Testis (tissue), 2 donors: ENCODE measurements at regions not wholly inside any gene's neighbourhood (a gene's known extent, or its start where the extent isn't known, plus 50 kb on each side); places are given as distances from the start of the nearest gene placed in this dataset.

Experiments used
- DNase-seq: peaks from one replicate; pipeline ENCODE4 v3.0.0-alpha.2; 2019
- H3K27ac ChIP-seq, 2 donors: fragments of 200-600 bp; sonication (generic); one replicate each; pipeline ENCODE4 v1.5.1; 2019
- H3K27me3 ChIP-seq: fragments of 200-600 bp; sonication (generic); one replicate; pipeline ENCODE4 v1.5.1; 2019
- H3K36me3 ChIP-seq: fragments of 200-600 bp; sonication (generic); one replicate; pipeline ENCODE4 v1.5.1; 2017; ENCODE audit warnings: low read depth; ENCODE audit errors: missing control alignments
- H3K4me1 ChIP-seq: fragments of 200-600 bp; sonication (generic); one replicate; pipeline ENCODE4 v1.5.1; 2019
- H3K4me3 ChIP-seq, 2 donors: fragments of 200-600 bp; sonication (generic); one replicate each; pipeline ENCODE4 v1.5.1; 2017 to 2019
- H3K9me3 ChIP-seq: fragments of 200-600 bp; sonication (generic); one replicate; pipeline ENCODE4 v1.5.1; 2017
- CTCF ChIP-seq, 3 experiments: fragments of 450-650 bp in 2 of 3; fragments of 200-600 bp in 1 of 3; sonication (generic) in 1 of 3; IDR thresholded peaks; one replicate each; pipeline ENCODE4 v1.5.1; 2016 to 2019; ENCODE audit warnings: antibody characterized with exemption in 3 of 3, mild to moderate bottlenecking in 2 of 3, moderate library complexity in 1 of 3
- POLR2A ChIP-seq: fragments of 450-650 bp; IDR thresholded peaks from one replicate; pipeline ENCODE4 v1.6.1; 2017; ENCODE audit warnings: antibody characterized with exemption, mild to moderate bottlenecking, moderate library complexity
- WGBS, 2 donors: methylation state at CpG; one replicate each; pipeline ENCODE4 v1.1.5; 2018; 5-methylcytosine and 5-hydroxymethylcytosine counted together
- intact Hi-C: fragments of 100-400 bp; cut with DNase I; formaldehyde crosslinking; loops from one replicate; pipeline ENCODE4 v1.15.1; 2023; ENCODE audit warnings: low total_unique reads

GRCh38 chr2:43039376-43040080, 186.9 kb downstream of the ZFP36L2 start:
- no peak for DNase-seq
- H3K27me3 ChIP-seq = no peaks in the 10 kb centered on the region
- peak overlapping the region in 1 of 2 donors; percentile 3 for H3K27ac ChIP-seq
- TF ChIP-seq POLR2A (no peak), CTCF (IDR thresholded peaks at IDR 0.05) (no peak)
- no peaks in the 10 kb centered on the region for H3K9me3 ChIP-seq
- H3K4me3 ChIP-seq = no peak overlapping the region
- H3K36me3 ChIP-seq = no peaks in the 10 kb centered on the region
- peaks cover 7% of the 10 kb centered on the region for H3K4me1 ChIP-seq
- WGBS, 2 donors = 73 to 79% methylated on average over 6 to 21 of the region's 21 CpGs
- intact Hi-C loops = no loop called here

GRCh38 chr2:43038696-43039094, 187.7 kb downstream of the ZFP36L2 start:
- intact Hi-C loops = no loop called here
- Histone ChIP-seq H3K4me1 (peaks cover 7% of the 10 kb centered on the region), H3K27me3 (no peaks in the 10 kb centered on the region), H3K9me3 (no peaks in the 10 kb centered on the region), H3K4me3 (no peak overlapping the region), H3K27ac (peak overlapping the region in 1 of 2 donors; percentile 19), H3K36me3 (no peaks in the 10 kb centered on the region)
- WGBS, 2 donors = 78 to 87% methylated on average over 8 to 12 of the region's 12 CpGs
- TF ChIP-seq POLR2A = no peak
- TF ChIP-seq CTCF (IDR thresholded peaks at IDR 0.05) = no peak
- no peak for DNase-seq

- Histone ChIP-seq H3K36me3 (no peaks in the 10 kb centered on the region), H3K9me3 (no peaks in the 10 kb centered on the region), H3K27me3 (no peaks in the 10 kb centered on the region), H3K4me1 (peaks cover 5% of the 10 kb centered on the region), H3K4me3 (no peak overlapping the region), H3K27ac (peak overlapping the region in 1 of 2 donors; percentile 19)
- TF ChIP-seq CTCF (IDR thresholded peaks at IDR 0.05) = no peak
- no peak for TF ChIP-seq POLR2A
- intact Hi-C loops = no loop called here
- WGBS, 2 donors = 40 to 42% methylated on average over 9 of the region's 9 CpGs
- DNase-seq = no peak
These were observed 188.2 kb downstream of the ZFP36L2 start for GRCh38 chr2:43038034-43038695.

GRCh38 chr2:43035922-43036321, 190.5 kb downstream of the ZFP36L2 start:
- WGBS, 2 donors = 95% methylated on average over 4 of the region's 4 CpGs
- Histone ChIP-seq H3K9me3 (no peaks in the 10 kb centered on the region), H3K4me1 (peaks cover 15% of the 10 kb centered on the region), H3K36me3 (no peaks in the 10 kb centered on the region), H3K4me3 (no peak overlapping the region), H3K27ac (no peak overlapping the region), H3K27me3 (no peaks in the 10 kb centered on the region)
- no peak for DNase-seq
- TF ChIP-seq POLR2A (no peak), CTCF (IDR thresholded peaks at IDR 0.05) (no peak)
- intact Hi-C loops = no loop called here
